ENCODE measurements at regions not wholly inside any gene's neighbourhood (a gene's known extent, or its start where the extent isn't known, plus 50 kb on each side); places are given as distances from the start of the nearest gene placed in this dataset.

- H3K27ac ChIP-seq, result no peak overlapping the region
- H3K4me2 ChIP-seq (ENCODE audit: low read length), result no peak overlapping the region
- H3K9me3 ChIP-seq (ENCODE audit: control insufficient read depth, low read length), result no peaks in the 10 kb centered on the region
- no peaks in the 10 kb centered on the region for H3K4me1 ChIP-seq
- no peaks in the 10 kb centered on the region for H3K79me2 ChIP-seq
- no peak overlapping the region for H2AFZ ChIP-seq
- H3K9ac ChIP-seq, result no peak overlapping the region
- no peak for TF ChIP-seq CTCF (IDR thresholded peaks at IDR 0.05)
- no peaks in the 10 kb centered on the region for H3K27me3 ChIP-seq (ENCODE audit: control insufficient read depth, insufficient read depth, low read length)
- H3K36me3 ChIP-seq (ENCODE audit: control insufficient read depth, insufficient read depth, low read length), result no peaks in the 10 kb centered on the region
- no peak overlapping the region for H3K4me3 ChIP-seq (ENCODE audit: low read depth, low read length)
Observed at GRCh38 chr11:13876423-13876822, 86.1 kb upstream of the SPON1 start.

- Histone ChIP-seq H3K9me3 (ENCODE audit: control insufficient read depth, low read length) (no peaks in the 10 kb centered on the region), H3K4me1 (no peaks in the 10 kb centered on the region), H3K36me3 (ENCODE audit: control insufficient read depth, insufficient read depth, low read length) (no peaks in the 10 kb centered on the region), H2AFZ (no peak overlapping the region), H3K9ac (no peak overlapping the region), H3K27ac (no peak overlapping the region), H3K79me2 (no peaks in the 10 kb centered on the region), H3K4me2 (ENCODE audit: low read length) (no peak overlapping the region), H3K4me3 (ENCODE audit: low read depth, low read length) (no peak overlapping the region), H3K27me3 (ENCODE audit: control insufficient read depth, insufficient read depth, low read length) (no peaks in the 10 kb centered on the region)
- no peak for TF ChIP-seq CTCF (IDR thresholded peaks at IDR 0.05)
Observed at GRCh38 chr11:13878077-13878476, 84.4 kb upstream of the SPON1 start.

DNA sequence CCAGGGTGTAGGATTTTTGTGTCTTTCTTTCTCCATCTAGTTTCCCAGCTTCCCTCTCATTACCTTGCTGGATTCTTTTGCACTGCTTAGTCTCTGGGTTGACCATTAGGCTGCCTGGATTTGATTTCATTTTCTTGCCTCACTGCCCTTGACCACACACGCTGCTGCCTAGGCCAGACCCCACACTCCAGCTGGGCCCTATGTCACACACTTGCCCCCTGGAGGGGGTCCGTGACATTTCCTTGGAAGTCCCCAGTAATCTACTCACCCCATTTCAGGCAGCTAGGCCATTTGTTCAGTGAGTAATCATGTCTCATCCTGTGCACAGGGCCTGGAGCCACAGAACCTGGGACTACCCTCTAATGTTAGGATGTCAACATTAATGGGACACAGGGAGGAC is 81.9 kb upstream of the SPON1 start:
- Histone ChIP-seq H3K4me3 (ENCODE audit: low read depth, low read length) (no peak overlapping the region), H3K9me3 (ENCODE audit: control insufficient read depth, low read length) (no peaks in the 10 kb centered on the region), H2AFZ (no peak overlapping the region), H3K9ac (no peak overlapping the region), H3K79me2 (no peaks in the 10 kb centered on the region), H3K4me2 (ENCODE audit: low read length) (no peak overlapping the region), H3K27ac (no peak overlapping the region), H3K36me3 (ENCODE audit: control insufficient read depth, insufficient read depth, low read length) (no peaks in the 10 kb centered on the region), H3K4me1 (peaks cover 4% of the 10 kb centered on the region), H3K27me3 (ENCODE audit: control insufficient read depth, insufficient read depth, low read length) (no peaks in the 10 kb centered on the region)
- TF ChIP-seq CTCF (IDR thresholded peaks at IDR 0.05), result no peak

GRCh38 chr11:13881226-13881905 is 81.2 kb upstream of the SPON1 start:
- no peak overlapping the region for H3K27ac ChIP-seq
- no peak for TF ChIP-seq CTCF (IDR thresholded peaks at IDR 0.05)
- no peaks in the 10 kb centered on the region for H3K27me3 ChIP-seq (ENCODE audit: control insufficient read depth, insufficient read depth, low read length)
- H2AFZ ChIP-seq, result no peak overlapping the region
- no peaks in the 10 kb centered on the region for H3K79me2 ChIP-seq
- H3K4me3 ChIP-seq (ENCODE audit: low read depth, low read length), result no peak overlapping the region
- no peak overlapping the region for H3K9ac ChIP-seq
- no peaks in the 10 kb centered on the region for H3K36me3 ChIP-seq (ENCODE audit: control insufficient read depth, insufficient read depth, low read length)
- peaks cover 4% of the 10 kb centered on the region for H3K4me1 ChIP-seq
- H3K9me3 ChIP-seq (ENCODE audit: control insufficient read depth, low read length), result no peaks in the 10 kb centered on the region
- no peak overlapping the region for H3K4me2 ChIP-seq (ENCODE audit: low read length)

- Histone ChIP-seq H2AFZ (no peak overlapping the region), H3K27me3 (ENCODE audit: control insufficient read depth, insufficient read depth, low read length) (no peaks in the 10 kb centered on the region), H3K36me3 (ENCODE audit: control insufficient read depth, insufficient read depth, low read length) (no peaks in the 10 kb centered on the region), H3K9me3 (ENCODE audit: control insufficient read depth, low read length) (no peaks in the 10 kb centered on the region), H3K4me1 (peaks cover 4% of the 10 kb centered on the region), H3K27ac (no peak overlapping the region), H3K4me2 (ENCODE audit: low read length) (no peak overlapping the region), H3K4me3 (ENCODE audit: low read depth, low read length) (no peak overlapping the region), H3K9ac (no peak overlapping the region), H3K79me2 (no peaks in the 10 kb centered on the region)
- TF ChIP-seq CTCF (IDR thresholded peaks at IDR 0.05), result no peak
Observed at GRCh38 chr11:13883042-13883441, 79.5 kb upstream of the SPON1 start.

All from parathyroid adenoma (tissue), 2 donors.